Prostate gland (tissue), 2 donors: ENCODE measurements at regions not wholly inside any gene's neighbourhood (a gene's known extent, or its start where the extent isn't known, plus 50 kb on each side); places are given as distances from the start of the nearest gene placed in this dataset.
"Not testable (repeated sequence)": the region's sequence is repeated elsewhere in the genome, so short reads cannot be mapped to it uniquely, and the experiment has no call there.

Experiments used
- POLR2AphosphoS5 ChIP-seq: sonication (generic); formaldehyde crosslinking; IDR thresholded peaks from one replicate; pipeline ENCODE4 v1.6.1; 2017; ENCODE audit warnings: antibody characterized with exemption
- TF ChIP-seq, protein P1 (sequence below), 4 experiments: fragments of 200-600 bp in 2 of 4; fragments of 450-650 bp in 2 of 4; sonication (generic) in 2 of 4; IDR thresholded peaks; 1 replicate in 3 of 4; 2 replicates in 1 of 4; pipeline ENCODE4 v1.5.1; 2016 to 2019; ENCODE audit warnings: antibody characterized with exemption in 4 of 4, mild to moderate bottlenecking in 2 of 4, moderate library complexity in 2 of 4

DNA sequence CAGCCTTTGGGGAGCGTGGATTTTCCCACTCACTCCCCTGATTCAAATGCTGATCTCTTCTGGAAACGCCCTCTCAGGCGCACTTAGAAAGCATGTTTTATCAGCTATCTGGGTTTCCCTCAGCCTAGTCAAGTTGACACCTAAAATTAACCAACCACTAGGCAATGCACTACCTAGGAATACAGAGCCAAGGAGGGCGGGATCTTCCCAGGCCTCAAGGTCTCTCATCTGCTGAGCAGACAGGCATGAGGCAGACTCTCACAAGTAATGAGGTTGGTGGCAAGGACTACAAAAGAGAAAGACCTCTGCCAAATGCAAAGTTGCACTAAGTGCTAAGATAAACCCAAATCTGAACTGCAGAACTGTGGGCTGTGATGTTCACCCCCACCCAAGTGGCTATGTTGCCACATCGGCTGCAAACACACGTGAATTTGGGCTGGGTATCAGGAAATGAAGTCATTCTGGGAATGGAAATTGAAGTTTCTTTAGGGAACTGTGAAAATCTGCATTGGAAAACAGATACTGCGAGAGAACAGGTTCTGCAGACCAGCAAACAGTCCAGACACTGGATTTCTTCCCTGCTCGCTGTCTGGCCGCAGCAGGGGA is 186.6 kb downstream of the LMLN start:
- not testable (repeated sequence) for TF ChIP-seq POLR2AphosphoS5
- TF ChIP-seq, protein P1, sequence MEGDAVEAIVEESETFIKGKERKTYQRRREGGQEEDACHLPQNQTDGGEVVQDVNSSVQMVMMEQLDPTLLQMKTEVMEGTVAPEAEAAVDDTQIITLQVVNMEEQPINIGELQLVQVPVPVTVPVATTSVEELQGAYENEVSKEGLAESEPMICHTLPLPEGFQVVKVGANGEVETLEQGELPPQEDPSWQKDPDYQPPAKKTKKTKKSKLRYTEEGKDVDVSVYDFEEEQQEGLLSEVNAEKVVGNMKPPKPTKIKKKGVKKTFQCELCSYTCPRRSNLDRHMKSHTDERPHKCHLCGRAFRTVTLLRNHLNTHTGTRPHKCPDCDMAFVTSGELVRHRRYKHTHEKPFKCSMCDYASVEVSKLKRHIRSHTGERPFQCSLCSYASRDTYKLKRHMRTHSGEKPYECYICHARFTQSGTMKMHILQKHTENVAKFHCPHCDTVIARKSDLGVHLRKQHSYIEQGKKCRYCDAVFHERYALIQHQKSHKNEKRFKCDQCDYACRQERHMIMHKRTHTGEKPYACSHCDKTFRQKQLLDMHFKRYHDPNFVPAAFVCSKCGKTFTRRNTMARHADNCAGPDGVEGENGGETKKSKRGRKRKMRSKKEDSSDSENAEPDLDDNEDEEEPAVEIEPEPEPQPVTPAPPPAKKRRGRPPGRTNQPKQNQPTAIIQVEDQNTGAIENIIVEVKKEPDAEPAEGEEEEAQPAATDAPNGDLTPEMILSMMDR (IDR thresholded peaks at IDR 0.05), result not testable (repeated sequence)
